SW 1271 (cell line): ENCODE measurements at regions not wholly inside any gene's neighbourhood (a gene's known extent, or its start where the extent isn't known, plus 50 kb on each side); places are given as distances from the start of the nearest gene placed in this dataset.
"Not testable (repeated sequence)": the region's sequence is repeated elsewhere in the genome, so short reads cannot be mapped to it uniquely, and the experiment has no call there.

Experiments
- DNase-seq, 2 experiments: peaks; one replicate each; lab custom pipeline; 2025; lab: John Stamatoyannopoulos, UW

DNA sequence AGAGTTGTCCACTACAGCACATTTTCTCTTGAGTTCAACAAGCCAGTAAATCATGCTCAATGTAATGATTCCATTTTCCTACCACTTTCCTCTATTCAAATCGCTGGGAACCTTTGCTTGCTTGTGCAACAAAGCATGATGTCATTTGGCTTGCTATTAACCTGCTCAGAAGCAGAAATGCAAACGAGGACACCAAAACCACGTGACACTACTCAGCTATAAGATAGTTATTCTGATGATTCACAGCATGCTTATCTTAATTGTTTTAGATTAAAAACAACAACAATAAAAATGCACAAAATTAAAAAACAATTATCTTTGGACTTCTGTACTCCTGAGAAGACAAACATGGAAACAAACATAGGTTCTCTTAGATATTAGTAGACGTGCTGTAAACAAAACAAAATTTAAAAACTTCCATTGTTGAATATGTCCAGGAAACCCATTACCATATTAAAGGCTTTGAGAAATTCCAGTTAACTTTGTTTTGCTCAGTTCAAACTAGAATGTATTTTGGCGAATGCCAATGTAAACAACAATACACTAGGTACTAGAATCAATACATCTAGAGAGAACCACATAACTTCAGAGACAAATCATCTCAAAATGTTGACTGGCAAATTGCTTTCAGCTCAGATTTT lies 77.5 kb upstream of the KRAS start:
- no peak for DNase-seq

DNA sequence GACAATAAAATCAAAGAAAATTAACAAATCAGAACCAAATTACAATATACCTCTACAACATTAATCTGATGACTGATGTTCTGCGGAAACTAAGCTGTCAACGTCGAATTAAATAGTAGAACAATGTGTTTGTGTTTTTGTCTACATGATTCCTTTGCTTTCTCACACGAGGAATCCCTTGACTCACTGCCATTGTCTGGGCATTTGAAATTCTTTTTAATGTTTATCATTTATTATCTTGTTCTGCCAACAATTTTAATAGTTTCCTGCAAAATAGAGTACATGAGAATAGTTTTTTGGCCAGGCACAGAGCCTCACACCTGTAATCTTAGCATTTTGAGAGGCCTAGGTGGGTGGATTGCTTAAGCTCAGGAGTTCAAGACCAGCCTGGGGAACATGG lies 76.6 kb upstream of the KRAS start:
- no peak for DNase-seq

DNA sequence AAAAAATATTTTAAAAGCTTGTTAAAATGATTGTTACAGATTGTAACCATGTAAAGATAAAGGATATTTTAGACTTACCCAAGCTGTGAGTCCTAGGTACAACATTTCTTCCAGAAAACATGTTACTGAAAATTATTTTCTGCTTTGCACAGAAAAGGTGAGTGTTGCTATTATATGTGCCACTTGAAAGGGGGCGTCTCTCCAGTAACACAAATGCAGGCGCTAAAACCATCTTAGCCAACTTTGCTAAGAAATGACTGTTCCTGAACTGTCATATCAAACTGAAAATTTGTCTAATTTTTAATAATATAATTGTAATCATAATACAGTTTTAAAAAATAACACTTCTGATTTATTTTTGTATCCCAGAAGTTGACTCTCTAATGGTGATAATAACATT lies 75.6 kb upstream of the KRAS start:
- no peak for DNase-seq

DNA sequence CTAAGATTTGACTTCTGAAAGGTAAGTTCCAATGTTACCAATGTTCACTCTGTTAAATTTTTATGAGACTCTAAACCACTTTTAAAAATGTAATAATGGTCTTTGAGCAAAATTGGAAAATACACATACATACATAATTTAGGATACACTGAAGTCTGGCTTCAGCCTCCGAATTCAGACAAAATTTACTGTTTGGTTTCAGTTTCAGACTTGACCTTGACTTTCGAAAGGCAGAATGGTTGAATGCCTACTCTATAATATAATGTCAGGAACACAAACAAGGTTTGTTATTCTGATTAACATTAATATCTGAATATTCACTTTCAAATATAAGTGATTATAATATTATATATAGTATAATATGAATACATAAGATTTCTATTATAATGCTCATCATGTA lies 74.1 kb upstream of the KRAS start:
- no peak for DNase-seq

DNA sequence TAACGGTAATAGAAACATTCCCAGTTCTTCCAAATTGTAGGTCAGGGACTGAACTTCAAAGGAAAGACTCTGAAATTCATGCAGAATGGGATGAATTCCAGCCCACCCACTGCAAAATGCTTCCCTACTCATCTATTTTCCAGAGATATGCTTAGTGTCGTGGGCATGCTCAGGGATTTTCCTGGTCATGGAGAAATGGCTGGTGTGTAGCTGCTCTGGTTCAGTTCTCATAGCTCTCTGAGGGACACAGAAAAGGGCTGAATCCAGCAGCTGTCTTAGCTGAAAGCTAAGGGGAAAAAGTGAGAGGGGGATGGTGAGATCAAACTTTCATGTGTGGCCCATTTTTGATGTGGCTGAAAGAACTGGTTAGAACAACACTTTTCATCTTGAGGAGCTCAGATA lies 72.9 kb upstream of the KRAS start:
- no peak for DNase-seq

DNA sequence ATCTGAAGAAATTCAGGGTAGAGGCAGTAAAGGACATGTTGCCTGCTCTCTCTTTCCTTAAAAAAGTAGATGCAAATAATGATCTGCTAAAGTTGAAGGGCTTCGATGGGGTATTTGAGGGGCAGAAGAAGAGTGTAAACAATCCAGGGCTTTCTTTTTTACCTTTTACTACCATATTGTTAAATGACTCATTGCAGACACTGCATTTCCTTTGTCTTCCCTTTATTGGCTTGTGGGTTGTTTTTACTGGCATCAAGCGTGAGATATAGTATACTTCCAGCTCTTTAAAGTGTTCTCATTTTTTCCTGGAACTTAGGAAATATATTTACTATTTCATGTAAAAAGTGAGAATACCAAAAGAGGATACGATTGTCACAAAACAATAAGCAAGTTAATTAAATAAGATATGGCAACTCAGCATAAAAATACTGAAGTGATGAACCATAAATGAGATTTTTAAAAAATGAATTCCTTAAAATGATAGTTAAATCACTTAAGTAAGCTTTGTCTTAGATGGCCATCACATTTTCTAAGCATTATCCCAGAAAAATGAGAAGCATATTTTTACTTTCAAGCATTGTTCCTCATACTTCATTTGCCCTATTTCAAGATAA lies 72.3 kb upstream of the KRAS start:
- DNase-seq: no peak

DNA sequence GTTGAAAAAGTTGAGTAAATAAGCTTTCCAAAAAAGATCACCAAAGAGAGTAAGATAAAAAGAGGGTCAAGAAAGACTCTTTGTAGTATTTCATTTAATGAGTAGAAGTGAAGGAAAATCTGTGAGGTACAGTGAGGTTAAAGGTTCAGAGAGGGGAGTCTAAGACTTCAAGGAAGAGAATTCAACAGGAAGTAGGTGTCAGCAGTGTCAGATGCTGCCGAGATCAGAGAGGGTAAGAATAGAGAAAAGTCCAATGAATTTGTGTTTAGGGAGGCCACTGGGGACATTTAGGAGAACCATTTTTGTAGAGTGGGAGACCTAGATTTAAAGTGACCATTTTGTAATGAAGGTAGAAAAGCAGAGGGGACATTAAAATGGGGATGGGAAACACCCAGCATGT lies 71.6 kb upstream of the KRAS start:
- no peak for DNase-seq

DNA sequence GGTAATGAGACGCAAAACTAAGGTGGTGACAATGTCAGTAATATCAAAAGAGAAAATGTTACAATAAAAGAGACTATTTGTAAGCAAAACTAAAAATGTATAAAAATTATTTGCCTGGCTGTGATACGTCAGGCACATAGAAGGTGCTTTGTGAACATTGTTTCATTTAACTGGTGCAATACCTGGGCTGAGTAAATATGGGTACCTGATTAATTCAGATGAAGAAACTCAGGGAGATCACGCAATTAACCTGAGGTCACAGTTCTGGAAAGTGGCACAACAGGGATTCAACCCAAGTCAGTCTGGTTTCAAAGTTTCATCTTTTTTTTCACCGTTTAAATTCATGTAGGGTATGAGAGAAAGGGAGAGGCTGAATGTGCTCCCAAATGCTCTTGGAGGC lies 71.0 kb upstream of the KRAS start:
- DNase-seq: no peak

DNA sequence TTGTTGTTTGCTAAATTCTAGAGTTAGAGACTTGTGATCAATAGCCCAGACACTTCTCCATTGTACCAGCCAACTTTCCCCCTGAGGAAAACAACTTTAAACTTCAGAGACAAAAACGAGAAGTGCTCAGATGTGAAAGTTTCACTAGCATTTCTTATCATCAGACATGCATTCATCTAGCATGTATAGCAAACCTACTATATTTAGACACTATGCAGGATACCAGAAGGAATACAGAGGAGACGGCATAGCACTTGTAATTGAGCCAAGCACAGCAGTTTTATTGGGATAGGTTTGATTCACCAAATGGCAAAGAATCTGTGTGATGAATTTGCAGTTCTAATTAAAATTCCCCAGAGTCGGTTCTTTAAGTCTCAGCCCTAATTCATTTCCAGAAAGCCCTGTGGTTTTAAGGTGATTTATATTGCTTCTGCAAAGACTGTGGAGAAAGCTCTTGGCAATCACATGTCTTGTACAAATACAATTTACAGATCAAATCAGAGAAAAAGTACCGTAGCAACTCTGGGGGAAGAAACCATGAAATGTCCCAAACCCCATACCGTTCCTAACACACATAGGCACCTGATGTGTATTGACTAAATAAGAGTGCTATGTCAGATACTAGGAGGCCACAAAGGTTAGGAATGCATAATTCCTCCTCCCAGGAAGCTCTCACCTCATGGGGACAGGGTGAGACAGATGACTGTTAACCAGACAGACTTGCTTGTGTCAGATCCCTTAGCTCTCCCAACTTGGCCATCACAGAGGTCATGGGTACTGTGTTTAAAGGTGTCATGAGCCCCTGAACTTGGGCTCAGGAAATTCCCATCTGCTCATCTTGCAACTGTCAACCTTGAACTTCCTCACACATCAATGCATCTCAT lies 69.6 kb upstream of the KRAS start:
- DNase-seq: no peak

DNA sequence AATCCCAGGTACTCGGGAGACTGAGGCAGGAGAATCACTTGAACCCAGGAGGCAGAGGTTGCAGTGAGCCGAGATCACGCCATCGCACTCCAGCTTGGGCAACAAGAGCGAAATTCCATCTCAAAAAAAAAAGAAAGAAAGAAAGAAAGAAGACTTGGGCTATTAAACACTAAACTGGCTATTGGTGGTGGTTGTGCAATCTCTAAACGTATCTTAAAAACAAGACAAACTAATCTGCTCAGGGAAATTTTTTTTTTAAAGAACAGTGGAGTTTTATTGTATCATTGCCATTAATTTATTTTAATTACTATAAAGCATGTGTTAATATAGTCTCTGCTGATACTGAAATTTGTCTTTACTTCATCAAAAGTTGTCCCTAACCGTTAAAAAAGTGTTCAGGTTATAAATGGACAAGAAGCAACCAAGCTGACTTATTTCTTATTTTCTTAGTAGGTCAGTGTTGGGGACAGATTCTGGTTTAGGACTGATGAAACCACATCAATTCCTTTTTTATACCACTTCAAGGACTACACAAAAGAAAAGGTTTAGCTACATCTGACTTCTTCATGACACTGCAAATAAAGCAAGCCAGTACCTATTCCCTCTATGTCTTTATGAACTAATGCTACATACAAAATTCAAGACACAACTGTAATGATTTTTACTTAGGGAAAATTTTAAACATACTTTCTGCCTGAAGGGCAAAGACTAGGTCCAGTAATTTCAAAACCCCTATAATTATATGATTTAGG lies 68.7 kb upstream of the KRAS start:
- DNase-seq: no peak

DNA sequence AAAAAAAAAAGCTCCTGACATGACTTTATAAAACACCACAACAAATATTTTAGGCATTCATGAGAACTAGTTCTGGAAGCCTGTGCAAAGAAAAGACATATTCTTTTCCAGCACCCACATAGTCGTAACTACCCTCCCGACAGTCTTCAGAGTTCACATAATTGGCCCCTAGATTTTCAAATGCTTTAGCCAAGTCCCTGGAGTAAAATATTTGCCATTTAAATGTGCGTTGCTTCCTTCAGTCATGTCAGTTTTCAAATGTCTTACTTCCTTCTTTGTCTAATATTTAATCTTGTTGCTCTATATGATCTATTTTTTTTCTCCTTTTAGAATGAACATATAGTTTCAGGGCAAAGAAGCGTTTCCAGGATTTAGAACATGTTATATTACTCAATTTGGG lies 66.8 kb upstream of the KRAS start:
- no peak for DNase-seq

DNA sequence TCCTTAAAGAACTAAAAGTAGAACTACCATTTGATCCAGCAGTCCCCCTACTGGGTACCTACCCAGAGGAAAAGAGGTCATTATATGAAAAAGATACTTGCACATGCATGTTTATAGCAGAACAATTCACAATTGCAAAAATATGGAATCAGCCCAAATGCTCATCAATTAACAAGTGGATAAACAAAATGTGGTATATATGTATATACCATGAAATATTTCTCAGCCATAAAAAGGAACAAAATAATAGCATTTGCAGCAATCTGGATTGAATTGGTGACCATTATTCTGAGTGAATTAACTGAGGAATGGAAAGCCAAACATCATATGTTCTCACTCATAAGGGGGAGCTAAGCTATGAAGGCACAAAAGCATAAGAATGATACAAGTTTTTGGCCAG lies 64.7 kb upstream of the KRAS start:
- no peak for DNase-seq

DNA sequence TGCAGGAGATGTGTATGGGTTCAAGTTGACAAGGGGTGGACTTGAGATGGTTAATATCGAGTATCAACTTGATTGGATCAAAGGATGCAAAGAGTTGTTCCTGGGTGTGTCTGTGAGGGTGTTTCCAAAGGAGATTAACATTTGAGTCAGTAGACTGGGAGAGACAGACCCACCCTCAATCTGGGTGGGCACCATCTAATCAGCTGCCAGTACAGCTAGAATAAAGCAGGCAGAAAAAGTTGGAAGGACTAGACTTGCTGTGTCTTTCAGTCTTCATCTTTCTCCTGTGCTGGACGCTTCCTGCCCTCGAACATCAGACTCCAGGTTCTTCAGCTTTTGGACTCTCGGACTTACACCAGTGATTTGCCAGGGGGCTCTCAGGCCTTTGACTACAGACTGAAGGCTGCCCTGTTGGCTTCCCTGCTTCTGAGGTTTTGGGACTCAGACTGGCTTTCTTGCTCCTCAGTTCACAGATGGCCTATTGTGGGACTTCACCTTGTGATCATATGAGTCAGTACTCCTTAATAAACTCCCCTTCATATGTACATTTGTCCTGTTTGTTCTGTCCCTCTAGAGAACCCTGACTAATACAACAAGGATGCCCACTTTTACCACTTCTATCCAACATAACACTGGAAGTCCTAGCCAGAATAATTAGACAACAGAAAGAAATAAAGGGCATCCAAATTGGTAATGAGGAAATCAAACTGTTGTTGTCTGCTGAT lies 62.7 kb upstream of the KRAS start:
- not testable (repeated sequence) for DNase-seq

DNA sequence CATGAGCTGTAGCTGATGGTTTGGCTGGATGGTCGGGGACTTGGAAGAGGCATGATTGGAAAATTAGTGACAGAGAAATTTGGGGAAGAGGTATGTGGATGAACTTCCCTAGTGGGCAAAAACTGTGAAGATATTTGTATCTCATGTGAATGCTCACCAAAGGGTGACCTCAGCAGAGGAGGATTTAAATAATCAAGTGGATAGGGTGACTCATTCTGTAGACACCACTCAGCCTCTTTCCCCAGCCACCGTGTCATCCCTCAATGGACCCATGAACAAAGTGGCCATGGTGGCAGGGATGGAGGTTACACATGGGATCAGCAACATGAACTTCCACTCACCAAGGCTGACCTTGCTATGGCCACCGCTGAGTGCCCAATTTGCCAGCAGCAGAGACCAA lies 60.8 kb upstream of the KRAS start:
- DNase-seq: no peak

DNA sequence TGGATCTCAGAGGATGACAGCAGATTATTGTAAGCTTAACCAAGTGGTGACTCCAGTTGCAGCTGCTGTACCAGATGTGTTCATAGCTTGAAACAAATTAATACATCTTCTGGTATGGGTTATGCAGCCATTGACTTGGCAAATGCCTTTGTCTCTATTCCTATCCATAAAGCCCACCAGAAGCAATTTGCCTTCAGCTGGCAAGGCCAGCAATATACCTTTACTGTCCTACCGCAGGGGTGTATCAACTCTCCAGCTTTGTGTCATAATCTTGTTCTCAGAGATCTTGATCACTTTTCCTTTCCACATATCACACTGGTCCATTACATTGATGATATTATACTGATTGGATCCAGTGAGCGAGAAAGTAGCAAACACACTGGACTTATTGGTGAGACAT lies 59.3 kb upstream of the KRAS start:
- DNase-seq: not testable (repeated sequence)

DNA sequence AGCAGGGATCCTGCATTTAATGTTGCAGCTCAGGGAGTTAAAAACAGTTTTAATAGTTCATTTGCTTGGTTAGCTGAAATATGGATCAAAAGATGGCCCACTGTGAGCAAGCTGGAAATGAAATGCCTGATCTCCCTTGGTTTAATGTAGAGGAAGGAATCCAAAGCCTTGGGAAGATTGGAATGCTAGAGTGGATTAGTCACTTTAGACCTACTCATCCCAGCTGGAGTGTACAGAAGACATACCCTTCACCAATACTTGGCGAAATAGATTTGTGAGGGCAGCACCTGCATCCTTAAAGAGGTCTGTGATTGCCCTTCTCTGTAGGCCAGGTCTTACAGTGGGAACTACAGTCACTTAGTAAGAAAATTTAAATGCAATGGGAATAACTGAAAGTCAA lies 58.0 kb upstream of the KRAS start:
- DNase-seq: no peak

DNA sequence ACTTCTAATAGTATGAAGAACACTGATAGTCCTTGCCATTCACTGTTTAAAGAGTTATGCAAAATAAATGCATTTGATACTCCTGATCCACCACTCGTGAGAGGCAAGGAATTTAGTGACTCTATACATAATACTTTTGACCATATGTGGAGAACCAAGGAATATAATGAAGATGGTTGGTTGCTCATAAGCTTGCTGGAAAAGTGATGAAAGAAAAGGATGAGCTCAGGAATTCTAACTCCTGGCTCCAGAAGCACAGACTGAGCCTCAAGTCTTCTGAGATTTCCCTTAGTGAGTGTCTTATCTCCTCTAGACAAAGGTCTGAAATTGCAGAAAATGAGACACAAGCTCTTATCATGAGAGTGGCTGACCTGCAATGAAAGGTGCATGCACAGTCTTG lies 57.1 kb upstream of the KRAS start:
- DNase-seq: no peak

DNA sequence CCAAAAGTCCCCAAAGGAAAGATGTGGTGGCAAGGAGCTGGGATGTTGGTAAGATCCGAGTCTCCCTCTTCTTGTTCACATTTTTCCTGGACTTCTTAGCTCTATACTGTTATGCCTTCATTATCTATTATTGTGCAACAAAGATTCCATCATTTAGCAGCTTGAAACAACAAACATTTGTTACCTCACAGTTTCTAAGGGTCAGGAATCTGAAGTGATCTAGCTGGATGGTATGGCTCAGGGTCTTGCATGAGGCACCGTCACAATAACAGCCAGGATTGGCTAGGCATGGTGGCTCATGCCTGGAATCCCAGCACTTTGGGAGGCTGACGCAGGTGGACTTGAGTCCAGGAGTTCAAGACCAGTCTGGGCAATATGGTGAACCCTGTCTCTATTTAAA lies 51.1 kb upstream of the KRAS start:
- DNase-seq: no peak
